Erythroblast (primary cell): ENCODE measurements at regions not wholly inside any gene's neighbourhood (a gene's known extent, or its start where the extent isn't known, plus 50 kb on each side); places are given as distances from the start of the nearest gene placed in this dataset.

Experiments
- GATA1 ChIP-seq: IDR thresholded peaks from 2 replicates; pipeline ENCODE4 v1.6.1; 2011; ENCODE audit warnings: low read depth, mild to moderate bottlenecking, control low read depth, low read length, moderate library complexity
- POLR2A ChIP-seq: IDR thresholded peaks from 2 replicates; pipeline ENCODE4 v1.6.1; 2011; ENCODE audit warnings: mild to moderate bottlenecking, low read length

- TF ChIP-seq POLR2A (no peak), GATA1 (no peak)
Observed at GRCh38 chr14:86787717-86788116, 1205.3 kb downstream of the GALC start.
